NAMALWA (cell line): ENCODE measurements at regions not wholly inside any gene's neighbourhood (a gene's known extent, or its start where the extent isn't known, plus 50 kb on each side); places are given as distances from the start of the nearest gene placed in this dataset.

Experiments used
- DNase-seq: peaks from one replicate; pipeline ENCODE4 v3.0.0-alpha.2; 2015; ENCODE audit warnings: low spot score

DNA sequence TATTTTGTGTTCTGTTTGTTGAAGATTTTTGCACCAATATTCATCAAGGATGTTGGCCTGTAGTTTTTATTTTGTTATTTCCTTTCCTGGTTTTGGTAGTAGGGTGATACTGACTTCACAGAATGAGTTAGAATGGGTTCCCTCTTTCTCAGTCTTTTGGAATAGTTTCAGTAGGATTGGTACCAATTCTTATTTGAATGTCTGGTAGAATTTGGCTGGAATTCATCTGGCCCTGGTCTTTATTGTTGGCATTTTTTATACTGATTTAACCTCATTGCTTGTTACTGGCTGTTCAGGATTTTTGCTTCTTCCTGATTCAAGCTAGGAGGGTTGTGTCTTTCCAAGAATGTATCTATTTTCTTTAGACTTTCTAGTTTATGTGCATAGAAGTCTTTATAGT lies 263.7 kb downstream of the SOX11 start:
- DNase-seq: no peak

DNA sequence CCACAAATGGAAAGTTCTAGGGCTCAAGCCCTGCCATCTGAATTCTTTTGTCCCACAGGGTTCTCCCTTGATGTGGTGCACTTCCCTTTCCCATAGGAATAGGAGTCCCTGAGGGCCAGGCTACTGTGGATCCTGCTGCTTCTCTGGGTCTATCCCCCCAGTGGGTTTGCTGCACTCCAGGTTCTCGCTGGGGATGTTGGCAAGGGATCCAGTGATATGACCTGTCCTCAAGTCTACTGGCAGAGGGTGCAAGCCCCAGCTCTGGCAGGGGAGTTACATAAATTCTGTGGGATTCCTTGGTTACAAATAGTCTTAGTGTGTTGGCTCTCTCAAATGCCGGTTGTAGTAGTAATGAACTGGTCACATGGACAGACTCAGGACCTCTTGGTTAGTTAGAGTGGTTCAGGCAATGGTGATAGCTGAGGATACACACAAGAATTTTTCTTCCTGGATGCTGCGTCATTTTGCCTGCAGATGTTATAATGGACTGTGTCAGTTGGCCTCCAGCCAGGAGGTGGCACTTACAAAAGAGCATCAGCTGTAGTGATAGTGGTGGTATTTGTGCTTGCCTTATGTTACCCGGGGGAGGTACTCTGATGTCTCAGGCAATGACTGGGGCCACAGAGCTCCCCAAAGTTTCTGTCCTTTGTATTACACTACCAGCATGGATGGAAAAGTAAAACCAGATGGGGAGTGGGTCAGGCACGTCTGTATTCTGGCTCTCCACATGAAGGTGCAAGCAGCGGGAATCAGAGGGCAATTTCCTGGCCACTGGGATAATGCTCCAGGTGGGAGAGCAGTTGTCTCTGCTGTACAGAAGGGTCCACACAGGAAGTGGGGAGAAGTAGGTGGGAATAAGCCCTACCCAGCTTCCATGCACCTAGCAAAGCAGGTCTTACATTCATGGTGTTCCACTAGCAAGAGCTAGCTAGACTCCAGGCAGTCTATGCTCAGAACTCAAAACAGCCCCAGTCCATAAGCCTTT lies 267.9 kb downstream of the SOX11 start:
- no peak for DNase-seq

DNA sequence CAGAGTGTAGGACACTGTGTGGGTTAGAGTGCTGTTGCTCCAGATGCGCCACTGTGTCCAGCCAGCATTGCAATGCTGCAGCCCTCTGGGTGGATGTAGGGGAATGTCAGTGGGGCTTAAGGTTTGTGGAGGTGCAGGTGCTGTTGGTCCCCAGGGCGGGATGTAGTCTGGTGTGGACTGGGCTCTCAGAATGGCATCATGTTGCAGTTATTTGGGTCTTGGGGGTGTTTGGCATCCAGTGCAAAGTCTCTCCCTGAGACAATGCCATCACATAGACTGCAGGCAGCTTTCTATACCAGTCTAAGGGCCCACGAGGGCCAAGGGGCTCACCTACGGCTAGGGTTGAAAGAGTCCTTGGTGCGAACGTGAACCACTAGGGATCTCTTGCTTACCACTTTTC lies 275.3 kb downstream of the SOX11 start:
- DNase-seq: no peak

DNA sequence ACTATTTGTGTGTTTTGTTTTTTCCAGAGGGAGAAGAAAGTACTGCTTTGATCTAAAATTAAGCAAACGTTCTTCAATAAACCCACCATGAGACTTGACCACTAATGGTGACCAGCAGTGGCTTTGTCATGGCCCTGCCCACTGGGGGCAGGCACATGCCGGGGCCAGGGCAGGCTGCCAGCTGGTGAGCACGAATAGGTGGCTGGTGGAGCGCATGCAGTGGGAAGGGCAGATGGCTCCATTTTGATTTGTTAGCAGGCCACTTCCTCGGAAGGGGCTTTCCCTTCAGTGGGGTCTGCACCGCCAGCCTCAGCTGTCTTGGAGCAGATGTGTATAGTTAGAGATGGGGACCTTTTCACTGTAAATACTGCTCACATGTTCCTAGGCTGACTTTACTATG lies 277.1 kb downstream of the SOX11 start:
- DNase-seq: no peak

DNA sequence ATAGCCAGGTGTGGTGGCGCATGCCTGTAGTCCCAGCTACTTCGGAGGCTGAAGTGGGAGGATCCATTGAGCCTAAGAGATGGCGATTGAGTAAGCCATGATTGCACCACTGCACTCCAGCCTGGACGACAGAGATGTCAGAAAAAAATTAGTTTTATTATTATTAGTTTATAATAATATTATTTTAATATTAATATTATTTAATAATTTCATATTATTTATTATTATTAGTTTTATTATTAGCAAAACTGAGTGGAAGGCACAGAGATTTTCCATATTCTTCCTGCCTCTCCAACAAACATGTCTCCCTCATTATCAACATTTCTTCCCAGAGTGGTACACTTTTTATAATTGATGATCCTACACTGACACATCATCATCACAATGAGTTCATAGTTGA lies 278.2 kb downstream of the SOX11 start:
- no peak for DNase-seq

DNA sequence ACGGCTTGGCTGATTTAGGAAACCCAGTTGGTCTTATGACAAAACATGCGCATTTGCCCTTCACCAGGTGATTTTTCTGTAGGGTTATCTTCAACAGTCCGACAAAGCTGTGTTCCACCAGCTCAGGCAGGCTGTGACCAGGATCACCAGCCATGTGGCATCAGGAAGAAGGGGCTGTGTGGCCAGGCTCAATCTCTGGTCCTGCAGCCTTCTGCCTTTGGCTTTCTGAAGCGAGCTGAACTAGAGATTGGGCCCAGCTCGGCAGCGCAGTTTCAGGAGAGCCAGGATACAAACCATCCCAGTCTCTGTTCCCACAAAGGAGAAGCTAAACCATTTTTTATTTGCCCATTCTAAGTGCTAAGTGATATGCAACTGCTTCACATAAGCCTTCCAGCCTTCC lies 282.3 kb downstream of the SOX11 start:
- no peak for DNase-seq

DNA sequence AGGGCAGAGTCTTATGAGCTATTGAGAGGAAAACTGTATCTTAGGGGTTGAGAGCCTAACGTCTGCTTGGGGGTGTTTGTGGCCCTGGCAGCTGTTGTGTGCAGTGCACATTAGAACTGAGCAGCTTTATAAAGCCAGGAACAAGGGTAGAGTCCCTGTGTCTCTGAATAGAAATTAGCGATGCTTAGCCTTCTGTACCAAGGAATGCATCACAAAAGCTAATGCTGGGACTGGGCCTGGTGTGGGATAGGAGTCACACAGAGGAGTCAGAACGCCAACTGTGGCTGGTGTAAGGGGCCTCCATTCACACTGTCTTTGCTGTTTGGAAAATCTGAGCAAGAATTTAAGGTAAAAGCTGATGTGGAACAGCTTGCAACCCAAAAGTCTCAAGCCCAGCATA lies 283.2 kb downstream of the SOX11 start:
- DNase-seq: no peak

DNA sequence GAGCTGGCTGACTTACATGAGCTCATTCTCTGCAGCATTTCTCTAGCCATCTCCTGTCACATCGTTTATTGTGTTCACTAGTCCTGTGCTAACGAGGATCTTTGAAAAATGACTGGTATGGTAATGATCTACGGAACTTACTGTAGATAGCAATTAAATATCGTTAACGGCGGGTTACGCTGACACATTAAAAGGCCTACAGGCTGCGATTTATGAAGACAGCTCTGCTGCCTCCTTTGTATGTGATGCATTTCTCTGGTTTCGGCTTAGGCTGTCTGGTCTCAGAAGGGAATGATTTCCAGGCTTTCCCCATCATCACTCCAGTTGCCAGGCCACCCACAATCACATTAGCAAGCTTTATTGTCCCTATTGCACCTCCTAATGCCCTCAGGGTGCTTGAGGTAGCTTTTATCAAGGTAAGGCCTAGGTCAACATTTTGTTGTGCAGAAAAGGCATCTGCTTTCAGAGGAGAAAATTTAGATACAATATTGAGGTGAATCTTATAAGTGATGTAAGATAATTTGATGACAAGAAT lies 284.4 kb downstream of the SOX11 start:
- DNase-seq: no peak

DNA sequence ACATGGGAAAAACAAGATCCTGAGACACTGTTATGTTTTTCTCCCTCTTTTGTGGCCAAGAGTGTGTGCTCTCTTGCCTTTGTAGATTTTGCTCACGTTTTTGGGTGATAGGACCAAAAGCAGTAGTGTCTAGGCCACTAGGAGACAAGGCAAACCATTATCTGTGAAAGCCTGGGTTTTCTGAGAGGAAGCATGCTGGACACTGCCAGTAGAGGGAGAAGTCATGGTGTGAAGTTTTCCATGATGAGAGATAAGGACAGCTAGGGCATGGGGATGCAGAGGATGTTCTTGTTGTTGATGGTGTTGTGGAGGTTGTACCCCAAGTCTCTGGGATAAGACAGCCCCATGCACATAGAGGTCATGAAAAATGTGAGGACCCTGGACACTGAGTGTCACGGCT lies 285.3 kb downstream of the SOX11 start:
- no peak for DNase-seq

DNA sequence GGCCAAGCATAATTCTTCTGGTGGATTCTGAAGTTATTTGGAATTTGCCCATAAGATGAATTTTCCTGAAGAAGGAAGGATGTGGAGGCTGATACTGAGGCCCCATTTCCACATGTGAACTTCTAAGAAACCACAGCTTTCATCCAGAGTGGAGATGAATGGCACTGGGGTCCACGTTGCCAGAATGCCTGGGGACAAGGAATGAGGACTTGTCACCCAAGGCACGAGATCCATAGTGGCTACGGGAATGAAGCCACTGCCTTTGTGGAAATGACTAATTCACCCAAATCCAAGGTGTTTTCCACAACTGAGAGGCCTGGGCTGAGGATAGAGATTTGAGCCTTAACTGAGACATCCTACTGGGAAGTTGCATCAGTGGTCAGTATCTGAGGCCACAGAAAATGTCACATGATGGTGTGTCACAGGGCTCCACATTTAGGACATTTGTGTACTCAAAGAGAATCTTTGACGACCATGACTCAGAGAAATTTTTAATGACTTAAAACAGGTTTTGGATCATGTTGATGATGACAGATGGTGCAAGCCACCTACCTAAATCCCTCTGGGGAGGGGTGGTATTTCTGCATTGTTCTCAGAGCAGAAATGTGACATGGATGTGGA lies 286.1 kb downstream of the SOX11 start:
- DNase-seq: no peak

DNA sequence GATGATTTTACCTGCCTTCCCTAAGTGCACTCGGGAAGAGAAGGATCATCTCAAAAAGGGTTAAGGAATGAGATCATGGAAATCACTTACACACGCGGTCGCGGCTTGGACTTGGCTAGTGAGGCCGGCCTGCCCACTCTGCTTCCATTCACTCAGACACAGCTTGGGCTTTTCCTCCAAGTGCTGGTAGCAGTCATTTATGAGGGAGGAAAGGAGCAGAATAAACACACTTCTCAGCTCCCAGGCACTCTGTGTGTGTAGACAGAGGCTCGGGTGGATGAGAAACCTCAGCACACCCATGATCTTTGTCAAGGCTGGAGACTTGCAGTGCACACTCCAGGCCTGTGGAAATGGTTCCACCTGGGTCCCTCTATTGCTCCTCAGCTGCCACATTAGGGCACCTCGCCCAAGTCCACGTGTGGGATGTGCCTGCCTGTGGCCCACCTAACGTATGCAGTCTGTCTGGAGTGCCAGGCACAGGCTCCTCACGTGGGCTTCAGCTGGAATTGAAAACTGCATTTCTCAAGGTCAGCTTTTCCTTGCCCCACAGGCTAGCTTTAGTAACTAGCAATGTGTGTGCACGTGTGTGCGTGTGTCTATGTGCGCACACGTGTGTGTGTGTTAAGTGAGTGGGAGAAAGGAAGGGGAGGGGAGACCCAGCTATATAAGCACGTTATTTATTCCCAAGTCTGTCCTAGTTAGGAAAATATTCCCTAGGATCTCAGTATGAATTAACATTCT lies 288.4 kb downstream of the SOX11 start:
- no peak for DNase-seq

DNA sequence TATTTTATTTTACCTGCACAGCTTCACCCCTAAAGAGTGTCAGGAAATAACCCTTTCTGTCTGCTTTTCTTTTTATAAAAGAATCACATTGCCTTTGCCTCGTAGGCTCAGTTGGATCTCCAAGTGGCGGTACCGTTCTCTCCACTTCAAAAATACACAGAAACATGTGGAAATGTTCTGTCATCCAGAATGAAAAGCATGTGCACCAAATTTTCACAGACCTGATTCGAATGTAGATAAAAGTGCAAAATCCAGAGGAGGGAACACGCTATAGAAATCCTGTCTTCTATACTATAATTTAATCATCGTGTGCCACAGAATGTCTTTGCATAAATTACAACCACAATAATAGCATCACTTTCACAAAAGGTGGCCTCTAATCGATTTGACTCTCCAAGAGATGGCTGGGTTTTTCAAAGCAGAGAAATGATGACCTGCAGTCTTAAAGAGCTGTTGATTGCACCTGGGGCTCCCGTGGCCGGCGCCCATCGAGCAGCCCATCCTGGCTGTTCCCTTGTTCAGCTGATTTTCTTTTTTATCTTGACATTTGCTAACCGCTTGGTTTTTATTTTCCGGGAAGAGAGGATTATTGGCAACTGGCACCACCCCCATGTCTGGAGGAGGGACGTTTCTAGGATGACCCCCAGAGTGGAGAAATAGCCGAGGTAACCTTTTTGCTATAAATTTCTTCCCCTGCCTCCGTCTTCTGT lies 290.2 kb downstream of the SOX11 start:
- DNase-seq: no peak

DNA sequence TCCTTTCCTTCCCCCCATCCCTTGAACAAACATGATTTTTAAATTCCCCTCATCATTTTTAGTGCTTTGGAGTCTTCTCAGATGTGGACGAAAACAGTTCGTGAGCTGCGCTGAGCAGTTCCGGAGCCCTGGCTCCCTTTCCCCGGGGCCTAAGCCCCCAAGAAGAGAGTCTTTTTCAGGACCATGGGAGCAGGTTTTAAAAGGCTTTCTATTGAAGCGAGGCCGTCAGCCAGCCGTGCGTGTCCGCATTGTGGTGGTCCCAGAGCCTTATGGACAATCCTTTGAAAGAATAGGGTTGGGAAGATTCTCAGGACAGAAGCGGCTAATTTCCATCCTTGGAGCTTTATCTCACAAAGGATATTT lies 290.7 kb downstream of the SOX11 start:
- DNase-seq: no peak

DNA sequence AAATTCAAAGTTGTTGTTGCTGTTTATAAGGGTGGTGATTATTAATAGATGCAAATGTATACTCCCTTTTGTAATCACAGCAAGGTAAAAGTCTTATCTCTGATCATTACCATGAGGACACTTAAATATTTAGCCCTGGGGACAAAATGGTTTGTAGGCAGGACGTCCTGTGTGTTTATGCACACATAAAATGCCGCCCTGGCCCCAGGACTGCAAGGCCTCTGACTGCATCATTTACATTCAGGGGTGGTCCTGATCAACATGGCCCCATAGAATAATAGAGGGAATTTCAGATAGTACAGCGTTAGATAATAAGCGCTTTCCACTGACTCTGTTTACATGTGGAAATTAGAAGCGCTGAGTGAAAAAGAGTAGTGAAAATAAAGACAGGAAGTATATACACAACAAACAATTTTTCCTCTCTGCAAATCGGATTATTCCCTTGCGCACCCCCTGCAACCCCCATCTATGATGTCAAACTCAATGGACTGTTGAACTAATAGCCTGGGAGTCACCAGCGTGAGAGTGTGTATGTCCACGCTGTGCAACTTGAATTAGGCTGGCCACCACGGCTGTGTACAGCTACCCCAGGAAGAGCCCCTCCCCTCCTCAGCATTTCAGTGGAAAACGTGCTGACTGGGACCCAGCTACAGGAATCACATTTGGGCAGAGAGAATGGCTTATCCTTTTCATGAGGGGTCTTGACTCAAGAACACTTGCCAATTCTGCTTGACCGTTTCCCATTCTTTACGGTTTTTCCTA lies 291.5 kb downstream of the SOX11 start:
- no peak for DNase-seq

DNA sequence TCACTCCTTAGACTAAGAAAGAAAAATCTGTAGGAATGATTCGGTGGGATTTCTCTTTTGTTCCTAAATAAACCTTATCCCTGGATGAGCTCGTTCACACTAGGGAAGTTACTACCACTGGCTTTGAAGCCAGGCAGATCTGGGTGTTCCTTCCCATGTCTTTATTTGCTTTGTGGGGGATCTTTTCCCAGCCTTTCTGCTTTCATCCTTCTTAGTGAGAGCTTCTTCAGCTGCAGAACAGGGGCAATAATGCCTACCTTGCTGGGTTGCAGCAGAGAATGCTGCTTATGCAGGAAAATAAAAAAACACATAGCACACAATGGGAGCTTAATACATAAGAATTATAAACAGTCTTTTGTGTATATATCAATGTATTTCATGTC lies 292.1 kb downstream of the SOX11 start:
- DNase-seq: no peak

DNA sequence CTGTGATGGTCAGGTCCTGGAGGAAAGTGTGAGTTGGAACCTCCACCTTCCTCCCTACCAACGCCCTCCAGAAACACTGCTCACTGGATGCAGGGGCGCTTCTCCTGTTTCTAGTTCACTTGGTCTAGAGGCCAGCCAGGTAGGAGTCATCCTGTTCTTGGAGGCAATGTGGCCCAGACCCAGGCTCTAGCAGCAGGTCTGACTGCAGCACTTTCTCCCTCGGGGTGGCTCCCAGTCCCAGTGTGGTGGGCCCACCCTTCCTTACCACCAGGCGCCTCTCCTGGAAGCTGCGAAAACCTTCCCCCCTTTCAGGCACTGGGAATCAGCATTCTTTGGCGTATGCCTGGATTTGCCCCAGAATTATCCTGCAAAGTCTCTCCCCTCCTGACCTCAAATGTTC lies 292.8 kb downstream of the SOX11 start:
- DNase-seq: no peak

DNA sequence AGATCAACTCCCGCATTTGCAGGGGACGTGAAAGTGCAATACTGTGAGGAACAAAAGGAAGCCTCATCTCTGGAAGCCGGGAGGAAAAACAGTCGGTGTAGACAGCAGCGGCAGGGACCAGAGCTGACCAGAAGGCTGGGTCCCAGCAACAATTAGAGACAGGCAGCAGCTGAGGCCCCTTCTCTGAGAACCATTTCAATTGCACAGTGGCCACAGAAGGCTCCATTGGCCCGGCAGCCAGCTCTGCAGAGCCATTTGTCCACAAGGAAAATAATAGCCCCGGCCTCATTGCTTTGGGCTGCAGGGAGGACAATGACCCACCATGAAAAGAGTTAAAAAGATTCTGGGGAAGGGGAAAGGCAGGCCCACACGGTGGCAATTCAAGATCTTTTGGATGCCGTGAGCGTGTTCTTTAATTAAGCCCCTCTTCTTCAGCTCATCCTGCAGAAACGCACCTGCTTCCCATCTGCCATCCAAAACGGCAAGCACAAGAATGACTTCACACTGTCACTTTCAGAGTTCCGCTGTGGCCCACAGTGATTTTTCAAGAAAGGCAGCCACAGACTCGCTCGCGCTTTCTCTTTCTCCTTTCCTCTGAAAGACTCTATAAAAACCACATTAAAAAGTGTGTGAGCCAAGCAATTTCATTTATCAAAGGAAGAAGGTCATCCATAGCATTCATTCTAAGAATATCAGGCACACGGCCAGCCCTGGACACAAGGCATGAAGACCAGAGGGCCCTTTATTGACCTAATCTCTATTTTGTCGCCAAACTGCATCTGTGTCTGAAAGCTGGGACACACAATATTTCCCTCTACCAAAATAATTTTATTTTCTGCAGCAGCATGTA lies 293.6 kb downstream of the SOX11 start:
- no peak for DNase-seq

DNA sequence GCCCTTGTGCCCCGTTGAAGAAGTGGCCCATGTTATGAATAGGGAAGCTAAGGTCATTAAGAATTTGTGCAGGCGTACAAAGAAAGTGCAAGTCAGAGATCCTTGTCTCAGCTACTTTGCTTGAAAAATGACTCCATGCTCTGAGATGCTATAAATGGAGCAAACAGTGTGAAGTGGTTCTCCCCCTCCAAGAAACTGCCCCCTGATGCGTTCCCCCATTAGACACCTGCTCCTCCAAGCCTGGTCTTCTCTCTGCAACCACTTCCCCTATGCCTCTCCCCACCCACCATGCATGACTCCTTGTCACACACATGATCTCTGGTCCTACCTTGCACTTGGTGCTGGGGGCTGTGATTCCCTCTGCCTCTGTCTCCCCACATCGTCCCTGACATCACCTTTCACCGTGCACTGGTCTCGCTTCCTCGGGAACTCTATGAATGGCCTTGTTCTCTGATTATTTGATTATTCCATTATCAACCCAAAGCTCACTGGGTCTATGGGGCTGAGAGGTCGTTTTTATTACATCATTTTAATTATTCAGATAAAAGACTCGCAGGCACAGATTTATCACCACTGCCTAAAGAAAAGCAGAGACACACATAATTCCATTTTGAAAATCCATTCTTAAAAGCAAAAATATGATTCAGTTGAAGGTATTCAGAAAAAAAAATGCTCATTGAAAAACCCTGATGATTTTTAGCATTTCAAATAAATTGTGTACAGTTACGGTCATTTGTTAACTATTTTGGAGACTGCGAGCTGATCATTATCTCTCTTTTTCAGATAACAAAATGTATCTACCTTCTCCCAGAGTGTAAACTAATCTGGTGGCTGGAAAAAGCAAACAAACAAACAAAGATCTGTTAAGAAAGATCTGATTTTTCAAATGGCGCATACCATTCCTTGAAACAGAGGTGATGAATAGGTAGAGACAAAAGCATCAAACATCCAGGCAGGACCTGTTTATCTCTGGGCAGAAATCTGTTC lies 294.9 kb downstream of the SOX11 start:
- no peak for DNase-seq

DNA sequence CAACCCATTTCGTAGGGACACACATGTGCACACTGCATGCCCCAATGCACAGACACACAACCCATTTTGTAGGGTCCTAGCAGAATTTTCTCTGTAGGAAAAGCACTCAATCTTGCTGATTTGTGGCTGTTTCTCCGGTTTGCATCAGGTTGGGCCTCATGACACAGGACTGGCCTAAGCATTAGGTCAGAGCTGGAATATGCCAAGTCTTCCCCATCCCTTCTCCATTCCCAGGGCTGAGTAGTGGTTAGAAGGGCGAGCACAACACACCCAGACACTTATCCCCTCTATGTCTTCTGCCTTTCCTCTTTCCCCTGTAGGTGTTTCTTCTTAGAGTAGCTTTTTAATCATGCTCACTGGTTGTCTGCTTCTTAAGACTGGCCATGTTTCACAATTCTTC lies 295.9 kb downstream of the SOX11 start:
- DNase-seq: no peak
